Lower lobe of right lung (tissue), 2 donors: ENCODE measurements at regions not wholly inside any gene's neighbourhood (a gene's known extent, or its start where the extent isn't known, plus 50 kb on each side); places are given as distances from the start of the nearest gene placed in this dataset.

Source experiments
- ATAC-seq, 2 donors: fragments of 200-7000 bp; cut with Tn5 transposase; one replicate each; pipeline ENCODE4 v1.9.1; 2020 to 2022; ENCODE audit warnings: mild to moderate bottlenecking in 2 of 2, moderate library complexity in 2 of 2
- DNase-seq: peaks from one replicate; pipeline ENCODE4 v3.0.0-alpha.2; 2020
- H3K27ac ChIP-seq: fragments of 200-600 bp; one replicate; pipeline ENCODE4 v1.8.0; 2022
- H3K27me3 ChIP-seq: fragments of 200-600 bp; one replicate; pipeline ENCODE4 v1.8.0; 2022; ENCODE audit warnings: low read depth
- H3K36me3 ChIP-seq: fragments of 200-600 bp; one replicate; pipeline ENCODE4 v1.8.0; 2022; ENCODE audit warnings: mild to moderate bottlenecking
- H3K4me1 ChIP-seq: fragments of 200-600 bp; one replicate; pipeline ENCODE4 v1.8.0; 2022
- H3K4me3 ChIP-seq: fragments of 200-600 bp; one replicate; pipeline ENCODE4 v1.8.0; 2022; ENCODE audit warnings: mild to moderate bottlenecking
- H3K9me3 ChIP-seq: fragments of 200-600 bp; one replicate; pipeline ENCODE4 v1.8.0; 2022
- CTCF ChIP-seq: fragments of 200-600 bp; IDR thresholded peaks from one replicate; pipeline ENCODE4 v1.8.0; 2022; ENCODE audit warnings: antibody characterized with exemption, mild to moderate bottlenecking
- intact Hi-C: fragments of 100-400 bp; cut with DNase I; formaldehyde crosslinking; loops from one replicate; pipeline ENCODE4 v1.11.0; 2022
- donor health status: DM: no; HTN: yes; CAD: no; lungs with severe emphysema.

GRCh38 chr5:13189532-13189931 is 755.0 kb downstream of the DNAH5 start:
- Histone ChIP-seq H3K36me3 (no peaks in the 10 kb centered on the region), H3K27me3 (no peaks in the 10 kb centered on the region), H3K9me3 (no peaks in the 10 kb centered on the region), H3K4me3 (no peak overlapping the region), H3K4me1 (no peaks in the 10 kb centered on the region), H3K27ac (no peak overlapping the region)
- ATAC-seq (peak in 1 of 2 donors; percentile 14), DNase-seq (no peak)
- no peak for TF ChIP-seq CTCF
- intact Hi-C loops, result no loop called here

- no peaks in the 10 kb centered on the region for H3K4me1 ChIP-seq
- H3K27ac ChIP-seq, result no peak overlapping the region
- H3K4me3 ChIP-seq, result no peak overlapping the region
- TF ChIP-seq CTCF, result no peak
- H3K36me3 ChIP-seq, result no peaks in the 10 kb centered on the region
- DNase-seq, result no peak
- intact Hi-C loops, result no loop called here
- ATAC-seq, result peak; percentile 55 to 71
- no peaks in the 10 kb centered on the region for H3K27me3 ChIP-seq
- no peaks in the 10 kb centered on the region for H3K9me3 ChIP-seq
These were observed 756.1 kb downstream of the DNAH5 start for GRCh38 chr5:13188371-13188770.

- TF ChIP-seq CTCF, result no peak
- Histone ChIP-seq H3K27ac (no peak overlapping the region), H3K36me3 (no peaks in the 10 kb centered on the region), H3K9me3 (no peaks in the 10 kb centered on the region), H3K4me1 (no peaks in the 10 kb centered on the region), H3K27me3 (no peaks in the 10 kb centered on the region), H3K4me3 (no peak overlapping the region)
- DNase-seq, result no peak
- ATAC-seq, result no peak
- intact Hi-C loops, result no loop called here
These were observed 757.3 kb downstream of the DNAH5 start for GRCh38 chr5:13187186-13187585.

- no peak overlapping the region for H3K27ac ChIP-seq
- no peak for DNase-seq
- H3K27me3 ChIP-seq, result no peaks in the 10 kb centered on the region
- peak in 1 of 2 donors; percentile 45 for ATAC-seq
- intact Hi-C loops, result no loop called here
- no peak for TF ChIP-seq CTCF
- no peaks in the 10 kb centered on the region for H3K4me1 ChIP-seq
- no peaks in the 10 kb centered on the region for H3K36me3 ChIP-seq
- H3K9me3 ChIP-seq, result no peaks in the 10 kb centered on the region
- H3K4me3 ChIP-seq, result no peak overlapping the region
These were observed 758.3 kb downstream of the DNAH5 start for GRCh38 chr5:13186177-13186576.

- no peaks in the 10 kb centered on the region for H3K9me3 ChIP-seq
- no peak for ATAC-seq
- intact Hi-C loops, result no loop called here
- H3K27ac ChIP-seq, result no peak overlapping the region
- no peak overlapping the region for H3K4me3 ChIP-seq
- no peaks in the 10 kb centered on the region for H3K4me1 ChIP-seq
- no peaks in the 10 kb centered on the region for H3K36me3 ChIP-seq
- DNase-seq, result no peak
- no peaks in the 10 kb centered on the region for H3K27me3 ChIP-seq
- no peak for TF ChIP-seq CTCF
These were observed 764.9 kb downstream of the DNAH5 start for GRCh38 chr5:13179407-13180087.
